Gastrocnemius medialis (tissue), 4 donors: ENCODE measurements at regions not wholly inside any gene's neighbourhood (a gene's known extent, or its start where the extent isn't known, plus 50 kb on each side); places are given as distances from the start of the nearest gene placed in this dataset.

ENCODE experiments used
- ATAC-seq, 2 donors: fragments of 150-250 bp; one replicate each; pipeline ENCODE4 v1.9.1; 2016
- DNase-seq, 2 donors: peaks; one replicate each; pipeline ENCODE4 v3.0.0-alpha.2; 2019
- H3K27ac ChIP-seq, 4 donors: fragments of 200-600 bp; sonication (generic); 1 replicate in 1 of 4; 2 replicates in 3 of 4; pipeline ENCODE4 v1.5.1; 2016 to 2018; ENCODE audit warnings: mild to moderate bottlenecking in 2 of 4, moderate library complexity in 1 of 4
- H3K27me3 ChIP-seq, 3 donors: fragments of 200-600 bp; sonication (generic) in 2 of 3; 1 replicate in 1 of 3; 2 replicates in 2 of 3; pipeline versions ENCODE4 v1.5.1 to v1.6.0; 2016 to 2019; ENCODE audit warnings: mild to moderate bottlenecking in 1 of 3, moderate library complexity in 1 of 3
- H3K36me3 ChIP-seq, 2 donors: fragments of 200-600 bp; sonication (generic) in 1 of 2; one replicate each; pipeline ENCODE4 v1.5.1; 2017 to 2018
- H3K4me1 ChIP-seq, 2 donors: fragments of 200-600 bp; sonication (generic) in 1 of 2; one replicate each; pipeline ENCODE4 v1.5.1; 2016 to 2017; ENCODE audit warnings: mild to moderate bottlenecking in 2 of 2
- H3K4me3 ChIP-seq, 4 donors: fragments of 200-600 bp; sonication (generic) in 3 of 4; 1 replicate in 1 of 4; 2 replicates in 3 of 4; pipeline ENCODE4 v1.5.1; 2016 to 2019; ENCODE audit warnings: mild to moderate bottlenecking in 2 of 4
- H3K9me3 ChIP-seq, 3 donors: fragments of 200-600 bp; sonication (generic) in 2 of 3; 1 replicate in 1 of 3; 2 replicates in 2 of 3; pipeline ENCODE4 v1.5.1; 2016 to 2019
- CTCF ChIP-seq, 5 experiments: fragments of 450-650 bp in 3 of 5; fragments of 200-600 bp in 2 of 5; sonication (generic) in 2 of 5; IDR thresholded peaks in 4 of 5; conservative IDR thresholded peaks in 1 of 5; 1 replicate in 4 of 5; 2 replicates in 1 of 5; pipeline ENCODE4 v1.5.1; 2016 to 2019; ENCODE audit warnings: antibody characterized with exemption in 5 of 5, mild to moderate bottlenecking in 3 of 5, moderate library complexity in 3 of 5
- POLR2A ChIP-seq, 2 donors: fragments of 450-650 bp; IDR thresholded peaks; one replicate each; pipeline ENCODE4 v1.6.1; 2017; ENCODE audit warnings: antibody characterized with exemption in 2 of 2, mild to moderate bottlenecking in 2 of 2, moderate library complexity in 2 of 2
- in situ Hi-C, 4 donors: fragments of 200-750 bp; cut with MboI; loops; one replicate each; pipeline versions ENCODE4 v1.15.0 to v1.8.0; 2017; ENCODE audit warnings: low sequenced_read_pairs in 4 of 4
- intact Hi-C: fragments of 100-400 bp; cut with DNase I; formaldehyde crosslinking; loops from one replicate; pipeline ENCODE4 v1.15.1; 2023; ENCODE audit warnings: low total_unique reads

- ATAC-seq (no peak), DNase-seq (no peak)
These were observed 950.3 kb downstream of the SORCS1 start for GRCh38 chr10:106214243-106214642.

DNA sequence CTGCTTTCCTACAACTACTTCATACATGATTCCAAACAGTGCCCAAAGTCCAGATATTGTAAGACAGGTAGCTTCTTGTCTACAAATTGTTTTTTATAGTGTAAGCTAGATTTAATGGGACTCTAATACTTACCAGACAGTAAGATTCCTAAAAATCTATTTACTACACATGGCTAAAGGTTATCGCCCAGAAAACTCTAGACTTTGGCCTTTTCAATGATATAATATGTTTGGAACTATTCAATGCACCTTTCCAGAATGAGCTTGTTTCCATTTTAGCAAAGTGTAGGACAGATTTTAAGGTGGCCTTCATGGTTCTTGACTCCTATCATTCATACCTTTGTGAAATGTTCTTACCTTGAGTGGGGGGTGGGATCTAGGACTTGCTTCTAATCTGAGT lies 951.0 kb downstream of the SORCS1 start:
- Histone ChIP-seq H3K27me3 (no peaks in the 10 kb centered on the region), H3K27ac (no peak overlapping the region), H3K4me3 (no peak overlapping the region), H3K4me1 (no peaks in the 10 kb centered on the region), H3K36me3 (no peaks in the 10 kb centered on the region), H3K9me3 (no peaks in the 10 kb centered on the region)
- in situ Hi-C loops: no loop called here
- DNase-seq: no peak
- intact Hi-C loops: no loop called here
- no peak for ATAC-seq
- no peak for TF ChIP-seq CTCF (IDR thresholded peaks at IDR 0.05 in 4 of 5, conservative IDR thresholded peaks at IDR 0.05 in 1 of 5)
- no peak for TF ChIP-seq POLR2A (IDR thresholded peaks at IDR 0.05)

More at GRCh38 chr10:106214243-106214642, 950.3 kb downstream of the SORCS1 start:
- in situ Hi-C loops (no loop called here), intact Hi-C loops (no loop called here)
- Histone ChIP-seq H3K27me3 (no peaks in the 10 kb centered on the region), H3K9me3 (no peaks in the 10 kb centered on the region), H3K27ac (no peak overlapping the region), H3K36me3 (no peaks in the 10 kb centered on the region), H3K4me1 (no peaks in the 10 kb centered on the region), H3K4me3 (no peak overlapping the region)
- TF ChIP-seq POLR2A (IDR thresholded peaks at IDR 0.05): no peak
- TF ChIP-seq CTCF (IDR thresholded peaks at IDR 0.05 in 4 of 5, conservative IDR thresholded peaks at IDR 0.05 in 1 of 5): no peak

DNA sequence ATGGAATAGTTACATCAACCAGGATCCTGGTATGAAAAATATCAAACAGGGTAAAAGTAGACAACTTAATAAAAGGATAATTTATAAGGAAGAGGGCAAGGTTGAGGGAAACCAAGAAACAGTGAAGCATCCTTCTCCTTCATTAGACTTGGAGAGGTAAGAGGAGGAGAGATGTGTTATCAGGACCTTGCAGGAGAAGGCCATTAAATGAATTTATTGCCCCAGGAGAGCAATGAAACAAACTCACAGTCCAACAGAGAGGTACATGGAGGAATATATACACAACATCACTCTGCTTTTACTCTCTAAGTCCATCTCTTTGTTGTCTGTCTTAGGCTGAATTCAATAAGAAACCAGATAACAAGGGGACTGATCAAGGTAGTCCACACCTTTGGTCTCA lies 966.2 kb downstream of the SORCS1 start:
- in situ Hi-C loops: no loop called here
- TF ChIP-seq CTCF (IDR thresholded peaks at IDR 0.05 in 4 of 5, conservative IDR thresholded peaks at IDR 0.05 in 1 of 5) (no peak), POLR2A (IDR thresholded peaks at IDR 0.05) (no peak)
- Histone ChIP-seq H3K27ac (no peak overlapping the region), H3K27me3 (no peaks in the 10 kb centered on the region), H3K9me3 (no peaks in the 10 kb centered on the region), H3K36me3 (no peaks in the 10 kb centered on the region), H3K4me3 (no peak overlapping the region), H3K4me1 (no peaks in the 10 kb centered on the region)
- no peak for ATAC-seq
- intact Hi-C loops: no loop called here
- no peak for DNase-seq

DNA sequence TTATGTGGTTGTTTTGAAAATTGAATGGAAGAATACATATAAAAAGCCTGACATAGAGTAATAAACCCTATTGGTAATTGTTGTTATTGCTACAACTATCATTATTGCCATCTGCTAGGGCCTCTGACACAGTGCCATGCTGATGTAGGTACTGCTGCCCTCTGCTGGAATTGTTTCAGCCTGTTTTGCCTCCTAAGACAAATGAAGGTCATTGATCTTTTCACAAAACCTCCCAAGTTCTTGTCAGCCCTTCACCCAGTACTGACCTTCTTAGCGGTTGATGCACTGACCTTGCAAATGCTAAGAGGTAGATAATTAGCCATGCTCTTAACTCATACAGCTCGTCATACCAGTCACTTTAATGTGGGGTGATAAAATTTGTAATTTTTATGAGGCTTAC lies 975.2 kb downstream of the SORCS1 start:
- H3K9me3 ChIP-seq: no peaks in the 10 kb centered on the region
- intact Hi-C loops: no loop called here
- TF ChIP-seq CTCF (IDR thresholded peaks at IDR 0.05 in 4 of 5, conservative IDR thresholded peaks at IDR 0.05 in 1 of 5) (no peak), POLR2A (IDR thresholded peaks at IDR 0.05) (no peak)
- DNase-seq (no peak), ATAC-seq (no peak)
- no peaks in the 10 kb centered on the region for H3K4me1 ChIP-seq
- no peak overlapping the region for H3K27ac ChIP-seq
- no peaks in the 10 kb centered on the region for H3K27me3 ChIP-seq
- in situ Hi-C loops: no loop called here
- H3K36me3 ChIP-seq: no peaks in the 10 kb centered on the region
- no peak overlapping the region for H3K4me3 ChIP-seq

DNA sequence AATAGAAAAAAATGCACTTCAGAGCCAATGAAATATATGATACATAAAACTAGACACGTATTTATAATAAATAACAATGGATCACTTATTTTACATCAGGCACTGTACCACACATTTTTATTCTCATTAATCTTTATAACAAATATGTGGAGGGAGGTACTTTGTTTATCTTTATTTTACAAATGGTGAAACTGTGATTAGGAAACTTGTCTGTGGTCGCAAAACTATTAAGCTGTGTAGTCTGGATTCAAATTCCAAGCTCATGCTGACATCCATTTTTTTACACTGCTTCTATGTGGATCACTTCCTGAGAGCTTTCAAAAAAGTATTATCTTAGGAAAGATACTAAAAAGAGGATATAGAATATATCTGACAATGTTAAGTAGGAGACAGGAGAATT lies 978.6 kb downstream of the SORCS1 start:
- no peak for ATAC-seq
- in situ Hi-C loops (no loop called here), intact Hi-C loops (no loop called here)
- Histone ChIP-seq H3K4me3 (no peak overlapping the region), H3K9me3 (no peaks in the 10 kb centered on the region), H3K27ac (no peak overlapping the region), H3K36me3 (no peaks in the 10 kb centered on the region), H3K27me3 (no peaks in the 10 kb centered on the region), H3K4me1 (no peaks in the 10 kb centered on the region)
- no peak for DNase-seq
- TF ChIP-seq CTCF (IDR thresholded peaks at IDR 0.05 in 4 of 5, conservative IDR thresholded peaks at IDR 0.05 in 1 of 5): no peak
